Smooth muscle cell (in vitro differentiated cells): ENCODE measurements at regions not wholly inside any gene's neighbourhood (a gene's known extent, or its start where the extent isn't known, plus 50 kb on each side); places are given as distances from the start of the nearest gene placed in this dataset.

Experiments used
- DNase-seq: peaks from one replicate; lab custom pipeline; 2025; ENCODE audit not compliant: unreplicated experiment; lab: John Stamatoyannopoulos, UW
- H2AFZ ChIP-seq: fragments of 200-600 bp; sonication (generic); 2 replicates; pipeline ENCODE4 v1.6.0; 2016; ENCODE audit warnings: antibody characterized with exemption, low read depth, mild to moderate bottlenecking
- H3F3A ChIP-seq: fragments of 200-600 bp; sonication (generic); 2 replicates; pipeline ENCODE4 v1.6.0; 2017; ENCODE audit warnings: antibody characterized with exemption, low read depth
- H3K27ac ChIP-seq: fragments of 200-600 bp; sonication (generic); 2 replicates; pipeline ENCODE4 v1.5.1; 2016; ENCODE audit warnings: low read depth, mild to moderate bottlenecking
- H3K27me3 ChIP-seq: fragments of 200-600 bp; sonication (generic); 2 replicates; pipeline ENCODE4 v1.6.1; 2016; ENCODE audit warnings: low read depth, mild to moderate bottlenecking
- H3K36me3 ChIP-seq: fragments of 200-600 bp; sonication (generic); 2 replicates; pipeline ENCODE4 v1.5.1; 2016; ENCODE audit warnings: low read depth
- H3K4me1 ChIP-seq: fragments of 200-600 bp; sonication (generic); 2 replicates; pipeline ENCODE4 v1.5.1; 2016; ENCODE audit warnings: low read depth
- H3K4me2 ChIP-seq: fragments of 200-600 bp; sonication (generic); 2 replicates; pipeline ENCODE4 v1.6.0; 2016; ENCODE audit warnings: mild to moderate bottlenecking
- H3K4me3 ChIP-seq: fragments of 200-600 bp; sonication (generic); 2 replicates; pipeline ENCODE4 v1.5.1; 2016; ENCODE audit warnings: mild to moderate bottlenecking
- H3K79me2 ChIP-seq: fragments of 200-600 bp; sonication (generic); 2 replicates; pipeline ENCODE4 v1.6.0; 2016; ENCODE audit warnings: low read depth, mild to moderate bottlenecking
- H3K9ac ChIP-seq: fragments of 200-600 bp; sonication (generic); 2 replicates; pipeline ENCODE4 v1.6.0; 2016; ENCODE audit warnings: low read depth
- H3K9me3 ChIP-seq: fragments of 200-600 bp; sonication (generic); replicated peaks from 2 replicates; pipeline ENCODE4 v1.5.1; 2016; ENCODE audit warnings: low read depth
- H4K20me1 ChIP-seq: fragments of 200-600 bp; sonication (generic); 2 replicates; pipeline ENCODE4 v1.6.0; 2016; ENCODE audit warnings: low read depth
- WGBS: methylation state at CpG from one replicate; pipeline ENCODE4 v1.1.7; 2016; ENCODE audit warnings: low lambda C conversion rate; 5-methylcytosine and 5-hydroxymethylcytosine counted together
- TF ChIP-seq, protein P1 (sequence below): fragments of 200-600 bp; sonication (generic); IDR thresholded peaks from 2 replicates; pipeline ENCODE4 v1.5.1; 2017; ENCODE audit warnings: borderline replicate concordance, mild to moderate bottlenecking, antibody characterized with exemption; ENCODE audit not compliant: insufficient read depth, poor library complexity, severe bottlenecking

DNA sequence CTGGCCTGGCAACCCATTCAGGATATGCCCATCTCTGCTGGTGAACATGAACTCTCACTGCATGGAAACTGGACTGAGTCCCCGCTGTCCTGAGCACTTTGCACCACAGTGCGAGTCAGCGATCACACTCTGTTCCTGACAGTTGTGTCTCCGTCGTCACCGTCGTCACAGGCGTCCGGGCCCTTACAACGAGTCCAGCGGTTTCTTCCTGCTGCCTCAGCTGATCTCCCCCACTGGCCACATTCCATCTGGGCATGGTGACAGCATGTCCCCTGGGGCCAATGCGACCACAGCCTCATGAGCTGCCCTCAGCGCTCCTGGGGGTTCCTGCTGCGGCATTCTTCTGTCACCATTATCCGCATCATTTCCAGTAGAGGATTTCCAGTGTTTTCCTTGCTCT is 76.8 kb upstream of the KLF6 start:
- no peak overlapping the region for H2AFZ ChIP-seq
- TF ChIP-seq, protein P1, sequence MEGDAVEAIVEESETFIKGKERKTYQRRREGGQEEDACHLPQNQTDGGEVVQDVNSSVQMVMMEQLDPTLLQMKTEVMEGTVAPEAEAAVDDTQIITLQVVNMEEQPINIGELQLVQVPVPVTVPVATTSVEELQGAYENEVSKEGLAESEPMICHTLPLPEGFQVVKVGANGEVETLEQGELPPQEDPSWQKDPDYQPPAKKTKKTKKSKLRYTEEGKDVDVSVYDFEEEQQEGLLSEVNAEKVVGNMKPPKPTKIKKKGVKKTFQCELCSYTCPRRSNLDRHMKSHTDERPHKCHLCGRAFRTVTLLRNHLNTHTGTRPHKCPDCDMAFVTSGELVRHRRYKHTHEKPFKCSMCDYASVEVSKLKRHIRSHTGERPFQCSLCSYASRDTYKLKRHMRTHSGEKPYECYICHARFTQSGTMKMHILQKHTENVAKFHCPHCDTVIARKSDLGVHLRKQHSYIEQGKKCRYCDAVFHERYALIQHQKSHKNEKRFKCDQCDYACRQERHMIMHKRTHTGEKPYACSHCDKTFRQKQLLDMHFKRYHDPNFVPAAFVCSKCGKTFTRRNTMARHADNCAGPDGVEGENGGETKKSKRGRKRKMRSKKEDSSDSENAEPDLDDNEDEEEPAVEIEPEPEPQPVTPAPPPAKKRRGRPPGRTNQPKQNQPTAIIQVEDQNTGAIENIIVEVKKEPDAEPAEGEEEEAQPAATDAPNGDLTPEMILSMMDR: no peak
- no peaks in the 10 kb centered on the region for H3K36me3 ChIP-seq
- H3K4me2 ChIP-seq: no peak overlapping the region
- no peaks in the 10 kb centered on the region for H3K79me2 ChIP-seq
- no peaks in the 10 kb centered on the region for H3K9me3 ChIP-seq
- WGBS: 92% methylated on average over 15 of the region's 15 CpGs
- H3K4me3 ChIP-seq: no peak overlapping the region
- DNase-seq: no peak
- H3K9ac ChIP-seq: no peak overlapping the region
- H4K20me1 ChIP-seq: no peaks in the 10 kb centered on the region
- H3K4me1 ChIP-seq: no peaks in the 10 kb centered on the region
- no peaks in the 10 kb centered on the region for H3K27me3 ChIP-seq
- no peaks in the 10 kb centered on the region for H3F3A ChIP-seq
- H3K27ac ChIP-seq: no peak overlapping the region

DNA sequence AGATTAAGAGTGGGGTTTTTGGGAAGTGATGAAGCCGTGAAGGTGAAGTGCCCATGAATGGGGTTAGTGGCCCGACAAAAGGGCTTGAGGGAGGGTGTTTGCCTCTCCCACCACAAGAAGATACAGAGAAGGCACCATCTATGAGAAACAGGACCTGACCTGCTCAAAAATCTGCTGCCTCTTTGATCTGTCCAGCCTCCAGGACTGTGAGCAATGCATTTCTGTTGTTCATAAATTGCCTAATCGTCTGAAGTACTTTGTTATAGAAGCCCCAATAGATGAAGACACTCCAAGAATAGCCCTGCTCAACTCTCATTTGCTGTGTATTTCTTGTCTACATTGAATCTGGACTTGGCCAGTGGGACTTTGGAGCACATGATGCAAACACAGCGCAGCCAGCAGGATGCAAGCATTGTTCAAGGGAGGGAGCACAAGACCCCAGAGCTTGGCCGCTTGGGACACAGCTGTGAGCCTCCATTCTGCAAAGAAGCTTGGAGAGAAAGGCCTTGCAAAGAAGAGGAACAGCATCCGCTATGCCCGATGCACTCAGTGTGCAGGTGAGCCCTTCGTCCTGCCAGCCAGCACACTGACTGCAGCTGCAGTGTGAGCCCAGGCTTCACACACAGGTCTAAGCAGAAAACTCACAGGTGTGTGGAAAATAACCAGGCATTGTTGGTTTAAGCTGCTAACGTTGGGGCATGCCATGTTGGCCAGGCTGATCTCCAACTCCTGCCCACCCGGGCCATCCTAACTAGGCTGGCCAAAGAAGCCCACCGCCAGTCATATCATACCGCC is 73.2 kb upstream of the KLF6 start:
- WGBS: 88% methylated on average over 12 of the region's 12 CpGs
- H3K9me3 ChIP-seq: no peaks in the 10 kb centered on the region
- DNase-seq: no peak

DNA sequence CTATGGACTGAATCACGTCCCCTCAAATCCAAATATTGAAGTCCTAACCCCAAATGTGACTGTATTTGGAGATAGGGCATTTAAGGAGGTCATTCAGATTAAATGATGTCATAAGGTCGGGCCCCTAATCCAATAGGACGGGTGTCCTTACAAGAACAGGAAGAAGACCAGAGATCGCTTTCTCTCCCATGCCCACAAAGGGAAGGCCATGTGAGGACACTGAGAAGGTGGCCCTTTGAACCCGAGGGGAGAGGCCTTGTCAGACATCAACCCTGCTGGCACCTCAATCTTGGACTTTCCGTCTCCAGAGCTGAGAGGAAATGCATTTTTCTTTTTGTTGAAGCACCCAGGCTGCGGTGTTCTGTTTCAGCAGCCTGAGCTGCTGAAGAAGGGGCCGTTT is 72.3 kb upstream of the KLF6 start:
- H3F3A ChIP-seq: no peaks in the 10 kb centered on the region
- H3K9me3 ChIP-seq: no peaks in the 10 kb centered on the region
- no peak overlapping the region for H3K4me3 ChIP-seq
- H3K4me2 ChIP-seq: no peak overlapping the region
- peaks cover 10% of the 10 kb centered on the region for H3K4me1 ChIP-seq
- no peaks in the 10 kb centered on the region for H3K27me3 ChIP-seq
- WGBS: 93% methylated on average over 8 of the region's 8 CpGs
- no peak for DNase-seq
- TF ChIP-seq, protein P1: no peak
- H3K79me2 ChIP-seq: no peaks in the 10 kb centered on the region
- no peak overlapping the region for H2AFZ ChIP-seq
- no peaks in the 10 kb centered on the region for H3K36me3 ChIP-seq
- H3K27ac ChIP-seq: no peak overlapping the region
- H3K9ac ChIP-seq: no peak overlapping the region
- no peaks in the 10 kb centered on the region for H4K20me1 ChIP-seq

More for the DNA sequence above, 73.2 kb upstream of the KLF6 start:
- no peaks in the 10 kb centered on the region for H3K27me3 ChIP-seq
- H3K9ac ChIP-seq: no peak overlapping the region
- H3K79me2 ChIP-seq: no peaks in the 10 kb centered on the region
- H2AFZ ChIP-seq: no peak overlapping the region
- H3K36me3 ChIP-seq: no peaks in the 10 kb centered on the region
- no peak overlapping the region for H3K27ac ChIP-seq
- H3F3A ChIP-seq: no peaks in the 10 kb centered on the region
- H3K4me3 ChIP-seq: no peak overlapping the region
- H3K4me1 ChIP-seq: peaks cover 3% of the 10 kb centered on the region
- H3K4me2 ChIP-seq: no peak overlapping the region
- no peaks in the 10 kb centered on the region for H4K20me1 ChIP-seq
- TF ChIP-seq, protein P1: no peak

DNA sequence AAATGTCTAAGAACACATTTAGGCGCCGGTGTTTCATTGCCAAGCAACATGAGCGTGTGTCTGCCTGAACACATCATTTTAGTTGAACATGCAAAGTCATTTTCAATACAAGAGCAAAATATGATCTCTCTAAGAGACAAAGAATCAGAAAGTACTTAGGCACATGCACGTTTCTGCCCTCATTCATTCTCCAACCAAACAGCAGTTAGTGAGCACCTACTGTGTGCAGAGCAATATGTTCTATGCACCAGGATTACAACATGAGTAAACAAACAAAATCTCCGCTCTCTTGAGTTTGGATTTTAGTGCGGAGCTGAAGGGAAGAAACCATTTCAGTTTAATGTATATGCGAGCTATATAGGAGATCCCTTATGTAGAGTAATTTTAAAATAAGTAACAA is 71.6 kb upstream of the KLF6 start:
- Histone ChIP-seq H3K27me3 (no peaks in the 10 kb centered on the region), H3K9me3 (no peaks in the 10 kb centered on the region), H3K9ac (no peak overlapping the region), H3K36me3 (no peaks in the 10 kb centered on the region), H3K4me2 (no peak overlapping the region), H2AFZ (no peak overlapping the region), H3F3A (peaks cover under 1% of the 10 kb centered on the region), H4K20me1 (no peaks in the 10 kb centered on the region), H3K4me1 (peaks cover 14% of the 10 kb centered on the region), H3K4me3 (no peak overlapping the region), H3K27ac (no peak overlapping the region), H3K79me2 (no peaks in the 10 kb centered on the region)
- no peak for DNase-seq
- TF ChIP-seq, protein P1: no peak
- WGBS: 89% methylated on average over 7 of the region's 7 CpGs
